ENCODE measurements at regions not wholly inside any gene's neighbourhood (a gene's known extent, or its start where the extent isn't known, plus 50 kb on each side); places are given as distances from the start of the nearest gene placed in this dataset.
A peak's percentile ranks its signal among the peaks of the same experiment; 100 is the strongest.

DNA sequence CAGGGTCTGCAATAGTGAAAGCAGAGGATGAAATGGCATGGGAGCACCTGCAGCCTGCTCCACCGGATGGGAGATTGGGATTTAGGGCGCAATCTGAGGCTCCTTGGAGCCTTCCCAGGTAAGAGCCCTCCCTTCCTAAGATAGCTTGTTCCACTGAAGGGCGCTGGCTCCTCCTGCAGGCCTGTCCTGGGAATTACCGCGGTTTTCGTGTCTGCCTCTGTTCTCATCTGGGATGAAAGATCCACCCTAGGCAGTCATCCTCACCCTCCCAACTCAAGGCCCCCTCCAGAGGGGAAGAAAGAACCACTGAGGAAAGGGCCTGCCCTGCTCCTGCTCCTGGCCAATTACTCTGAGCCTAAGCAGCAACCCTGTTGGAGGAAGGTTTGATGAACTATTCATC, 547.5 kb downstream of the SMARCA1 start:
- TF ChIP-seq, protein P1, sequence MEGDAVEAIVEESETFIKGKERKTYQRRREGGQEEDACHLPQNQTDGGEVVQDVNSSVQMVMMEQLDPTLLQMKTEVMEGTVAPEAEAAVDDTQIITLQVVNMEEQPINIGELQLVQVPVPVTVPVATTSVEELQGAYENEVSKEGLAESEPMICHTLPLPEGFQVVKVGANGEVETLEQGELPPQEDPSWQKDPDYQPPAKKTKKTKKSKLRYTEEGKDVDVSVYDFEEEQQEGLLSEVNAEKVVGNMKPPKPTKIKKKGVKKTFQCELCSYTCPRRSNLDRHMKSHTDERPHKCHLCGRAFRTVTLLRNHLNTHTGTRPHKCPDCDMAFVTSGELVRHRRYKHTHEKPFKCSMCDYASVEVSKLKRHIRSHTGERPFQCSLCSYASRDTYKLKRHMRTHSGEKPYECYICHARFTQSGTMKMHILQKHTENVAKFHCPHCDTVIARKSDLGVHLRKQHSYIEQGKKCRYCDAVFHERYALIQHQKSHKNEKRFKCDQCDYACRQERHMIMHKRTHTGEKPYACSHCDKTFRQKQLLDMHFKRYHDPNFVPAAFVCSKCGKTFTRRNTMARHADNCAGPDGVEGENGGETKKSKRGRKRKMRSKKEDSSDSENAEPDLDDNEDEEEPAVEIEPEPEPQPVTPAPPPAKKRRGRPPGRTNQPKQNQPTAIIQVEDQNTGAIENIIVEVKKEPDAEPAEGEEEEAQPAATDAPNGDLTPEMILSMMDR (conservative IDR thresholded peaks at IDR 0.05; ENCODE audit: low read depth, low read length), result peak; percentile 79
- TF ChIP-seq EZH2 (IDR thresholded peaks at IDR 0.05; ENCODE audit: borderline replicate concordance, low read depth, low read length, poor library complexity, severe bottlenecking), result no peak
